IMR-90 (cell line): ENCODE measurements at regions not wholly inside any gene's neighbourhood (a gene's known extent, or its start where the extent isn't known, plus 50 kb on each side); places are given as distances from the start of the nearest gene placed in this dataset.

Experiments used
- ATAC-seq: fragments of 200-7000 bp; cut with Tn5 transposase; 2 replicates; pipeline ENCODE4 v1.9.1; 2020; ENCODE audit warnings: low read depth, mild to moderate bottlenecking, moderate library complexity
- BruUV-seq: library from RNA; stranded (reverse); fragments of 400-500 nt; replicated peaks from 2 replicates; lab custom pipeline; 2021; lab: Mats Ljungman, UMichigan
- CTCF ChIA-PET: fragments of 300-600 bp; formaldehyde crosslinking; extraction: SDS; loops from one replicate; lab custom pipeline; 2021; ENCODE audit warnings: antibody characterized with exemption; lab: Yijun Ruan, JAX
- POLR2A ChIA-PET: fragments of 300-600 bp; sonication (Branson Sonifier 250); formaldehyde crosslinking; loops from one replicate; lab custom pipeline; 2022; ENCODE audit warnings: antibody characterized with exemption; ENCODE audit not compliant: unreplicated experiment; lab: Charles Lee
- DNase-seq: peaks from one replicate; pipeline ENCODE4 v3.0.0; 2013
- H2AFZ ChIP-seq: replicated peaks from 2 replicates; pipeline ENCODE3; 2013; ENCODE audit warnings: low read length, mild to moderate bottlenecking; ENCODE audit not compliant: poor library complexity
- H2AK5ac ChIP-seq: 2 replicates; pipeline ENCODE4 v1.6.1; 2013; ENCODE audit warnings: low read depth, low read length, inconsistent platforms
- H2AK9ac ChIP-seq: replicated peaks from 2 replicates; pipeline ENCODE3; 2013; ENCODE audit warnings: mild to moderate bottlenecking, low read depth, low read length, moderate library complexity; ENCODE audit not compliant: poor library complexity
- H2BK120ac ChIP-seq: 2 replicates; pipeline ENCODE4 v1.6.1; 2013; ENCODE audit warnings: low read depth, low read length, inconsistent platforms
- H2BK15ac ChIP-seq: 3 replicates; pipeline ENCODE4 v1.6.1; 2013; ENCODE audit warnings: low read depth, low read length, inconsistent platforms
- H2BK20ac ChIP-seq: 2 replicates; pipeline ENCODE4 v1.6.1; 2013; ENCODE audit warnings: low read depth, mild to moderate bottlenecking, inconsistent platforms, low read length, moderate library complexity
- H2BK5ac ChIP-seq: 2 replicates; pipeline ENCODE4 v1.6.1; 2013; ENCODE audit warnings: mild to moderate bottlenecking, low read depth, low read length, inconsistent platforms; ENCODE audit not compliant: poor library complexity, severe bottlenecking
- H3K14ac ChIP-seq: replicated peaks from 2 replicates; pipeline ENCODE4 v1.6.1; 2013; ENCODE audit warnings: low read depth, low read length, inconsistent platforms
- H3K18ac ChIP-seq: 2 replicates; pipeline ENCODE4 v1.6.1; 2013; ENCODE audit warnings: low read depth, low read length, control low read depth
- H3K23ac ChIP-seq: 2 replicates; pipeline ENCODE4 v1.6.1; 2013; ENCODE audit warnings: low read depth, low read length, inconsistent platforms
- H3K27ac ChIP-seq: 2 replicates; pipeline ENCODE4 v1.5.1; 2013; ENCODE audit warnings: mild to moderate bottlenecking, control low read depth, low read length; ENCODE audit not compliant: insufficient read depth
- H3K27me3 ChIP-seq: 2 replicates; pipeline ENCODE4 v1.6.1; 2013; ENCODE audit warnings: low read length; ENCODE audit not compliant: control insufficient read depth, insufficient read depth
- H3K36me3 ChIP-seq: 2 replicates; pipeline ENCODE4 v1.6.1; 2013; ENCODE audit warnings: low read length, mixed read lengths; ENCODE audit not compliant: control insufficient read depth, insufficient read depth
- H3K4ac ChIP-seq: 2 replicates; pipeline ENCODE4 v1.6.1; 2013; ENCODE audit warnings: low read depth, low read length, inconsistent platforms
- H3K4me1 ChIP-seq: 2 replicates; pipeline ENCODE4 v1.6.1; 2013; ENCODE audit warnings: low read length, mixed read lengths; ENCODE audit not compliant: control insufficient read depth, insufficient read depth
- H3K4me2 ChIP-seq: 2 replicates; pipeline ENCODE4 v1.6.1; 2013; ENCODE audit warnings: low read depth, mild to moderate bottlenecking, control low read depth, low read length, moderate library complexity
- H3K4me3 ChIP-seq: 2 replicates; pipeline ENCODE4 v1.5.1; 2013; ENCODE audit warnings: low read depth, mild to moderate bottlenecking, control low read depth, low read length, moderate library complexity; ENCODE audit not compliant: insufficient read depth
- H3K56ac ChIP-seq: 2 replicates; pipeline ENCODE4 v1.6.1; 2013; ENCODE audit warnings: low read length, inconsistent platforms; ENCODE audit not compliant: insufficient read depth; ENCODE audit errors: extremely low read depth
- H3K79me1 ChIP-seq, 2 experiments: 2 replicates each; pipeline ENCODE4 v1.6.1; 2013; ENCODE audit warnings: low read length in 2 of 2, inconsistent platforms in 1 of 2, low read depth in 1 of 2
- H3K9ac ChIP-seq: 2 replicates; pipeline ENCODE4 v1.6.1; 2013; ENCODE audit warnings: low read depth, low read length, control low read depth
- H3K9me1 ChIP-seq: 2 replicates; pipeline ENCODE4 v1.6.1; 2013; ENCODE audit warnings: low read length, inconsistent platforms; ENCODE audit not compliant: insufficient read depth
- H3K9me3 ChIP-seq: 2 replicates; pipeline ENCODE4 v1.6.1; 2013; ENCODE audit warnings: low read length; ENCODE audit not compliant: control insufficient read depth, insufficient read depth
- H4K20me1 ChIP-seq: 2 replicates; pipeline ENCODE4 v1.6.1; 2013; ENCODE audit warnings: low read length, inconsistent platforms; ENCODE audit not compliant: insufficient read depth
- H4K5ac ChIP-seq: 2 replicates; pipeline ENCODE4 v1.6.1; 2013; ENCODE audit warnings: mild to moderate bottlenecking, low read depth, low read length, control low read depth
- H4K8ac ChIP-seq, 2 experiments: 2 replicates each; pipeline ENCODE4 v1.6.1; 2013; ENCODE audit warnings: low read depth in 2 of 2, low read length in 2 of 2, control low read depth in 1 of 2, inconsistent platforms in 1 of 2
- H4K91ac ChIP-seq: 2 replicates; pipeline ENCODE4 v1.6.1; 2013; ENCODE audit warnings: low read depth, low read length, inconsistent platforms; ENCODE audit not compliant: insufficient read depth
- BHLHE40 ChIP-seq: fragments of 150-350 bp; IDR thresholded peaks from 2 replicates; pipeline ENCODE4 v1.6.1; 2016; ENCODE audit warnings: mild to moderate bottlenecking, low read depth, low read length
- CEBPB ChIP-seq: IDR thresholded peaks from 2 replicates; pipeline ENCODE4 v1.6.1; 2012; ENCODE audit warnings: low read depth, low read length, improper control_type of control experiment
- CHD1 ChIP-seq: IDR thresholded peaks from 2 replicates; pipeline ENCODE4 v1.6.1; 2012; ENCODE audit warnings: low read depth, low read length, improper control_type of control experiment
- FOS ChIP-seq: fragments of 150-350 bp; IDR thresholded peaks from 2 replicates; pipeline ENCODE4 v1.6.1; 2016; ENCODE audit warnings: low read depth, low read length
- MAFK ChIP-seq: IDR thresholded peaks from 2 replicates; pipeline ENCODE4 v1.6.1; 2012; ENCODE audit warnings: low read depth, low read length, improper control_type of control experiment
- MAZ ChIP-seq: IDR thresholded peaks from 2 replicates; pipeline ENCODE4 v1.6.1; 2012; ENCODE audit warnings: low read depth, mild to moderate bottlenecking, low read length, improper control_type of control experiment, moderate library complexity, borderline replicate concordance
- MXI1 ChIP-seq: IDR thresholded peaks from 2 replicates; pipeline ENCODE4 v1.6.1; 2012; ENCODE audit warnings: low read depth, mild to moderate bottlenecking, low read length, moderate library complexity, borderline replicate concordance
- NFE2L2 ChIP-seq: fragments of 150-350 bp; IDR thresholded peaks from 2 replicates; pipeline ENCODE4 v1.6.1; 2016; ENCODE audit warnings: low read depth, mild to moderate bottlenecking, low read length
- POLR2A ChIP-seq: IDR thresholded peaks from 2 replicates; pipeline ENCODE4 v1.6.1; 2012; ENCODE audit warnings: mild to moderate bottlenecking, low read depth, low read length
- RAD21 ChIP-seq: IDR thresholded peaks from 2 replicates; pipeline ENCODE4 v1.6.1; 2012; ENCODE audit warnings: low read length, improper control_type of control experiment
- RCOR1 ChIP-seq: IDR thresholded peaks from 2 replicates; pipeline ENCODE4 v1.6.1; 2012; ENCODE audit warnings: mild to moderate bottlenecking, low read length, improper control_type of control experiment; ENCODE audit not compliant: insufficient replicate concordance
- RFX5 ChIP-seq: IDR thresholded peaks from 2 replicates; pipeline ENCODE4 v1.8.0; 2012; ENCODE audit warnings: low read depth, mild to moderate bottlenecking, low read length, moderate library complexity
- SMC3 ChIP-seq: fragments of 150-350 bp; IDR thresholded peaks from 2 replicates; pipeline ENCODE4 v1.6.1; 2016; ENCODE audit warnings: low read depth, mild to moderate bottlenecking, antibody characterized with exemption, low read length, moderate library complexity
- WGBS, 2 experiments: methylation state at CpG; one replicate each; pipeline versions ENCODE4 v1.1.5 to v1.1.7; 2013; ENCODE audit warnings: missing lambda C conversion rate in 2 of 2; ENCODE audit not compliant: insufficient read length in 1 of 2; ENCODE audit errors: extremely low coverage in 2 of 2; 5-methylcytosine and 5-hydroxymethylcytosine counted together
- dilution Hi-C: fragments of 300-500 bp; cut with HindIII; formaldehyde crosslinking; loops from one replicate; pipeline ENCODE4 v1.14.3; 2018; ENCODE audit warnings: low sequenced_read_pairs; ENCODE audit not compliant: unreplicated experiment
- in situ Hi-C: fragments of 300-500 bp; cut with MboI; formaldehyde crosslinking; loops from 3 replicates; pipeline ENCODE4 v1.14.3; 2019; ENCODE audit warnings: low sequenced_read_pairs, inconsistent platforms, mixed read lengths
- intact Hi-C: fragments of 100-400 bp; cut with micrococcal nuclease; formaldehyde crosslinking; loops from 2 replicates; pipeline ENCODE4 v1.10.0; 2022
- TF ChIP-seq, protein P1 (sequence below): conservative IDR thresholded peaks from 2 replicates; pipeline ENCODE4 v1.5.1; 2012; ENCODE audit warnings: mild to moderate bottlenecking, low read depth, low read length, improper control_type of control experiment
- TF ChIP-seq, protein P2 (sequence below): fragments of 150-350 bp; IDR thresholded peaks from 2 replicates; pipeline ENCODE4 v1.6.1; 2017; ENCODE audit warnings: mild to moderate bottlenecking, antibody characterized with exemption, low read length, low read depth
- TF ChIP-seq, protein P3 (sequence below): fragments of 150-350 bp; IDR thresholded peaks from 2 replicates; pipeline ENCODE4 v1.6.1; 2016; ENCODE audit warnings: low read depth, mild to moderate bottlenecking, low read length, moderate library complexity, borderline replicate concordance

DNA sequence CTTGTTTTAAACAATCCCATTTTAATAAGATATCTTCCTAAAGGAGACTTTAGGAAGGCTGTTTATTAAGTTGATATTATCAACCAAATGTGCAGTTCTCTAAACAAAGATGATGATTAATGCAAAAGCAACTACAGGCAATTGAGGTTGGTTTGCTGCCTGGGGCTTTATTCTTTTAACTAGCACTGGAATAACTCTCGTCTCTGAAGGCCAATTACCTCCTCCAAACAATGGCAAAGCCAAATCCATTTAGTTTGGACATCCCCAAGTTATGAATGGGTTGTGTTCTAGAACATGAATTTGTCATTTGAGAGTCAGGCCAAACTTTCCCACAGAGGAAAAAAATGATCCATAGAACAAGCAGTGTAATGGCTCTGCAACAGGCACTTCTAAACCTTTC lies 114.1 kb downstream of the SLC16A9 start:
- ChIA-PET CTCF (no interaction called here), POLR2A (no interaction called here)
- Histone ChIP-seq H2BK120ac (no peak overlapping the region), H3K56ac (no peak overlapping the region), H3K27me3 (no peaks in the 10 kb centered on the region; the same call in 1 of the 2 replicates), H4K8ac (no peak overlapping the region), H4K20me1 (no peaks in the 10 kb centered on the region), H3K9me1 (no peaks in the 10 kb centered on the region), H2BK15ac (no peak overlapping the region), H3K4me1 (no peaks in the 10 kb centered on the region), H3K14ac (no peak overlapping the region), H3K4ac (no peak overlapping the region), H4K91ac (no peak overlapping the region), H4K5ac (no peak overlapping the region), H3K9ac (no peak overlapping the region), H2BK5ac (no peak overlapping the region), H2BK20ac (no peak overlapping the region), H2AK5ac (no peak overlapping the region), H2AK9ac (no peak overlapping the region), H3K27ac (no peak overlapping the region), H3K9me3 (no peaks in the 10 kb centered on the region), H3K79me1 (no peaks in the 10 kb centered on the region), H3K4me3 (no peak overlapping the region), H3K23ac (no peak overlapping the region), H3K4me2 (no peak overlapping the region), H3K36me3 (no peaks in the 10 kb centered on the region), H2AFZ (no peak overlapping the region), H3K18ac (no peak overlapping the region)
- no CpG with 5 or more reads among the region's 1 CpG for WGBS, 2 experiments
- dilution Hi-C loops (no loop called here), in situ Hi-C loops (loop anchor here (25.0 kb wide), 1 partner anchor 1058 kb away; no protein-coding TSS in a partner anchor), intact Hi-C loops (no loop called here)
- no peak for TF ChIP-seq RAD21
- TF ChIP-seq MAZ = no peak
- TF ChIP-seq, protein P1, sequence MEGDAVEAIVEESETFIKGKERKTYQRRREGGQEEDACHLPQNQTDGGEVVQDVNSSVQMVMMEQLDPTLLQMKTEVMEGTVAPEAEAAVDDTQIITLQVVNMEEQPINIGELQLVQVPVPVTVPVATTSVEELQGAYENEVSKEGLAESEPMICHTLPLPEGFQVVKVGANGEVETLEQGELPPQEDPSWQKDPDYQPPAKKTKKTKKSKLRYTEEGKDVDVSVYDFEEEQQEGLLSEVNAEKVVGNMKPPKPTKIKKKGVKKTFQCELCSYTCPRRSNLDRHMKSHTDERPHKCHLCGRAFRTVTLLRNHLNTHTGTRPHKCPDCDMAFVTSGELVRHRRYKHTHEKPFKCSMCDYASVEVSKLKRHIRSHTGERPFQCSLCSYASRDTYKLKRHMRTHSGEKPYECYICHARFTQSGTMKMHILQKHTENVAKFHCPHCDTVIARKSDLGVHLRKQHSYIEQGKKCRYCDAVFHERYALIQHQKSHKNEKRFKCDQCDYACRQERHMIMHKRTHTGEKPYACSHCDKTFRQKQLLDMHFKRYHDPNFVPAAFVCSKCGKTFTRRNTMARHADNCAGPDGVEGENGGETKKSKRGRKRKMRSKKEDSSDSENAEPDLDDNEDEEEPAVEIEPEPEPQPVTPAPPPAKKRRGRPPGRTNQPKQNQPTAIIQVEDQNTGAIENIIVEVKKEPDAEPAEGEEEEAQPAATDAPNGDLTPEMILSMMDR = no peak
- no peak for TF ChIP-seq SMC3
- no peak for TF ChIP-seq POLR2A
- TF ChIP-seq BHLHE40 = no peak
- TF ChIP-seq, protein P2, sequence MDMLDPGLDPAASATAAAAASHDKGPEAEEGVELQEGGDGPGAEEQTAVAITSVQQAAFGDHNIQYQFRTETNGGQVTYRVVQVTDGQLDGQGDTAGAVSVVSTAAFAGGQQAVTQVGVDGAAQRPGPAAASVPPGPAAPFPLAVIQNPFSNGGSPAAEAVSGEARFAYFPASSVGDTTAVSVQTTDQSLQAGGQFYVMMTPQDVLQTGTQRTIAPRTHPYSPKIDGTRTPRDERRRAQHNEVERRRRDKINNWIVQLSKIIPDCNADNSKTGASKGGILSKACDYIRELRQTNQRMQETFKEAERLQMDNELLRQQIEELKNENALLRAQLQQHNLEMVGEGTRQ = no peak
- TF ChIP-seq CHD1 = no peak
- no peak for TF ChIP-seq CEBPB
- no peak for TF ChIP-seq NFE2L2
- no peak for TF ChIP-seq FOS
- TF ChIP-seq RFX5 = no peak
- TF ChIP-seq MXI1 = no peak
- TF ChIP-seq, protein P3, sequence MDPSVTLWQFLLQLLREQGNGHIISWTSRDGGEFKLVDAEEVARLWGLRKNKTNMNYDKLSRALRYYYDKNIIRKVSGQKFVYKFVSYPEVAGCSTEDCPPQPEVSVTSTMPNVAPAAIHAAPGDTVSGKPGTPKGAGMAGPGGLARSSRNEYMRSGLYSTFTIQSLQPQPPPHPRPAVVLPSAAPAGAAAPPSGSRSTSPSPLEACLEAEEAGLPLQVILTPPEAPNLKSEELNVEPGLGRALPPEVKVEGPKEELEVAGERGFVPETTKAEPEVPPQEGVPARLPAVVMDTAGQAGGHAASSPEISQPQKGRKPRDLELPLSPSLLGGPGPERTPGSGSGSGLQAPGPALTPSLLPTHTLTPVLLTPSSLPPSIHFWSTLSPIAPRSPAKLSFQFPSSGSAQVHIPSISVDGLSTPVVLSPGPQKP = no peak
- no peak for TF ChIP-seq MAFK
- no peak for TF ChIP-seq RCOR1
- BruUV-seq = no TSS peak
- no peak for ATAC-seq
- no peak for DNase-seq
